GM21515 (cell line): ENCODE measurements at regions not wholly inside any gene's neighbourhood (a gene's known extent, or its start where the extent isn't known, plus 50 kb on each side); places are given as distances from the start of the nearest gene placed in this dataset.
A peak's percentile ranks its signal among the peaks of the same experiment; 100 is the strongest.
"Not testable (repeated sequence)": the region's sequence is repeated elsewhere in the genome, so short reads cannot be mapped to it uniquely, and the experiment has no call there.

ENCODE experiments used
- ATAC-seq: cut with Tn5 transposase; IDR thresholded peaks from one replicate; pipeline ENCODE4 v1.9.1; 2021; ENCODE audit not compliant: unreplicated experiment

GRCh38 chr5:177664737-177665136, 64.8 kb downstream of the B4GALT7 start:
- not testable (repeated sequence) for ATAC-seq

GRCh38 chr5:177665172-177665571, 65.2 kb downstream of the B4GALT7 start:
- not testable (repeated sequence) for ATAC-seq

GRCh38 chr5:177665960-177666359, 66.0 kb downstream of the B4GALT7 start:
- ATAC-seq: not testable (repeated sequence)

- ATAC-seq: peak; percentile 36
Measured at GRCh38 chr5:177671035-177671754, 71.3 kb downstream of the B4GALT7 start.

GRCh38 chr5:177671755-177672690, 72.1 kb downstream of the B4GALT7 start:
- ATAC-seq: peak; percentile 68
